HG02852 (cell line): ENCODE measurements at regions not wholly inside any gene's neighbourhood (a gene's known extent, or its start where the extent isn't known, plus 50 kb on each side); places are given as distances from the start of the nearest gene placed in this dataset.

ENCODE experiments used
- ATAC-seq: cut with Tn5 transposase; IDR thresholded peaks from one replicate; pipeline ENCODE4 v1.9.1; 2021; ENCODE audit warnings: mild to moderate bottlenecking, moderate library complexity; ENCODE audit not compliant: unreplicated experiment

- ATAC-seq = no peak
These were observed 535.5 kb downstream of the LRRIQ3 start for GRCh38 chr1:73662526-73662925.

DNA sequence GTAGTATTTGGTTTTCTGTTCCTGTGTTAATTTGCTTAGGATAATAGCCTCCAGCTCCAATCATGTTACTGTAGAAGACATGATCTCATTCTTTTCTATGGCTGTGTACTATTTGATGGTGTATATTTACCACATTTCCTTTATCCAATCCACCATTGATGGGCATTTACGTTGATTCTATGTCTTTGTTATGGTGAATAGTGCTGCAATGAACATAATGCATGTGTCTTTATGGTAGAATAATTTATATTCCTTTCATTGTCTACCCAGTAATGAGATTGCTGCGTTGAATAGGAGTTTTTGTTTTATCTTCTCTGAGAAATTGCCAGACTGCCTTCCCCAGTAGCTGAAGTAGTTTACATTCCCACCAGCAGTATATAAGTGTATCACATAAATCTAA is 538.8 kb downstream of the LRRIQ3 start:
- no peak for ATAC-seq

- ATAC-seq = no peak
These were observed 543.3 kb downstream of the LRRIQ3 start for GRCh38 chr1:73654714-73655113.

DNA sequence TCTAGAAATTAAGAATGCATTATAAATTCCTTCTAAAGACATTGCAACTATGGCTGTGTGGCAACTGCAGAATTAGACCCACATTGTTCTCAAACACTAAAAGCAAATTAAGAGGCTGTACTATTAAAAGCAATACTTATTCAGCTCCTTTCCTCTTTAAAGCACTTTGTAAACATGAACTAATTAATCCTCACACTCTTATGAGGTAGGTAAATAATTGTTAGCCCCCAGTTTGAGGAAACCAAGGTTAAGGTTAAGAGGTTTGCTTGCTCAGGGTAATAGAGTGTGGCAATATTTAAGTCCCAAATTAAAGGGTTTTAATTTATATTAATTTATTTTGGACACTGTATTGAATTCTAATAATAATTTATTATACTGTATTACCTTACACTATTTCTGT is 553.8 kb downstream of the LRRIQ3 start:
- ATAC-seq = no peak

DNA sequence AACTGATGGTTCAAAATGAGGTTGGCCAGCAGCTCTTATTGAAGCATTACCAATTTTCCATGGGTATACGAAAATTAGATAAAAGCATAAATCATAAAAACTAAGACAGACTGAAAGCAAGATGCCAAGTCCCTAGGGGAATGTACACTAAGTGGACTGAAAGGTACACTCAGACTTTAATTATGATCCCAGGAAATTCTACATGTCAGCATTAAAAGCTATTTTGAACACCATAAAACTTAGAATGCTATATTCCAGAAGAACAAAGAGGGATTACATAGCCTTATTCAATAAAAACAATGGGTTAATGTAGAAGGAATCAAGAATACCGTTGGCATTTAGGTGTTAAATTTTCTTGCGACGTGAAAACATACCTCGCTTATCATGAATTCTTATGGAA is 558.5 kb downstream of the LRRIQ3 start:
- no peak for ATAC-seq

DNA sequence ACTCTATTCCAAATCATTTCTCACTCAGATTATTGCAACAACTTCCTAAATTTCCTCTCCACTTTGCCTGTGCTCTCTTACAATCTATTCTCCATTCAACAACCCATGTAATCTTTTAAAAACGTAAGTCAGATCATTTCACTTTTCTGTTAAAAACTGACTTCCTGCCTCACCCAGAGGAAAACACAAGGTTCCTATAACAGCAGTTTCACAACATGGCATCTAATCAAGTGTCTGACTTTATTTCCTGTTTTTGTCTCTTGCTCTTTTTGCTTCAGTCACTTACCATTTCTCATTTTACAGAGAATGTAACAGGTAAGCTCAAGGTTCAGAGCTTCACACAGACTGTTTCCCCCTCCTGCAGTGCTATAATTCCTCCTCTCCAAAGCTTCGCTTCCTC is 560.7 kb downstream of the LRRIQ3 start:
- ATAC-seq = no peak

- no peak for ATAC-seq
These were observed 563.0 kb downstream of the LRRIQ3 start for GRCh38 chr1:73635021-73635420.

- ATAC-seq = no peak
These were observed 570.3 kb downstream of the LRRIQ3 start for GRCh38 chr1:73627723-73628122.

DNA sequence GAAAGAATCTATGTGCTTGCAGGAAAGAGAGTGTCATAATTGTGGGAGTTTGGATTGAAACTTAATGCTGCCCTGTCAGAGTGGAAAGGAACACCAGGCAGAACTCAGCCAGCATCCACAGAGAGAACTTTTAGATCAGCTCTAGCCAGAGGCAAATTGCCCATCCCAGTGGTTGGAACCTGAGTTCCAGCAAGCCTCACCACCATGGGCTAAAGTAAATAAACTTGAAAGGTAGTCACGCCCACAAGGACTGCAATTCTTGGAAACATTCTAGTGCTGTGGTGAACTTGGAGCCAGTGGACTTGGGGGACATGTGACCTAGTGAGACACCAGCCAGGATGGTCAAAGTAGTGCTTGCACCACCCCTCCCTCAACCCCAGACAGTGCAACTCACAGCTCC is 571.6 kb downstream of the LRRIQ3 start:
- no peak for ATAC-seq

DNA sequence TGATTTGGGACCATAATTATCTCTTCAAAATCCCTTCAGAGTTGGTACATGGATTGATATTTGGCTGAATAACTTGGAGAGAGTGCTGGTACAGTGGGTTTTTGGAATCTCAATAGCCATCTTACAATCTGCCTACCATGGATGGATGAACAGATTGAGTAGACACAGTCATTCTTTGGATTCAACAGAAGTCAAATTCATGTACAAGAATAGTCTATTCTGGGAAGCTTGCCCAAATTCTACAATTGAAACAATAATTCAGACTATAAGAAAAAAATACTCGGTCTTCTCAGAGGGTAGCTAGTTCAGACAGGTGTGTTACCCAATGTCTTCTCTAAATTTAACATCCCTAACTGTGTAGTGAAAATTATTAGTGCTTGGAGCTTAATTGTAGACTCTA is 574.0 kb downstream of the LRRIQ3 start:
- ATAC-seq = no peak

GRCh38 chr1:73617145-73617544 is 580.8 kb downstream of the LRRIQ3 start:
- no peak for ATAC-seq

DNA sequence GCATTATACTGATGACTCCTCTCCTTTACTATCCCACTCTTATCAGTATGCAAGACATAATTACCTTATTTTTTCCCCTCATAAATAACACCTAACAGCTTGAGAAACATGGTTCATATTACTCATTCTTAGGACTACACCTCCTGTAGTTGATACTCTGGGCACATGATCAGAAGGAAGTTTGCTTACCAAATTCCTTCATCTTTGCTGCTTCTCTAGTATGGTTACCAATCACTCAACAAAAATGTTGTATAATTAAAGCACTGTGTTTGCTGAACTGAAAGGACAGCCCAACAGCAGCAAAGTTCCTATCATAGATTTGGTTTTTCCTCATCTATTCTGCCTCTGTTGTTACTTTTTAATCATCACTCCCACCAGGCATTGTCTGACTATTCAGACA is 586.3 kb downstream of the LRRIQ3 start:
- no peak for ATAC-seq

DNA sequence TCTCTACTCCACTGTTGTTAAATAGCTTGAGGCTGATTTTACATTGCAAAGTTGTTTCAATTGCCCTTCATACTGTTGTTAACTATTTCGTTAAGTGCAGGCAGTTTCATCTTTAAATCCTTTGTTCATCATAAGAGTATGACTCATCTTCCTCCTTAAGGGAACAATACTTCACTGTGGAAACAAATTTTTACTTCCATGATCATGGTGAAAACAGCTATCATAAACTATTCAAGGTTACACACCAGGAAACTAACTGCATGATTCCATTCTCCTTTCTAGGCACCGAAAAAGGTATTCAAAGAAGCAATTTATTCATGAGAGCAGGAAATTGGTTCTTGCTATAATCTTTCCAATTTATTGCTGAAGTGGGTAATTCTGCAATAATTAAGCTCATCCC is 593.2 kb downstream of the LRRIQ3 start:
- no peak for ATAC-seq

DNA sequence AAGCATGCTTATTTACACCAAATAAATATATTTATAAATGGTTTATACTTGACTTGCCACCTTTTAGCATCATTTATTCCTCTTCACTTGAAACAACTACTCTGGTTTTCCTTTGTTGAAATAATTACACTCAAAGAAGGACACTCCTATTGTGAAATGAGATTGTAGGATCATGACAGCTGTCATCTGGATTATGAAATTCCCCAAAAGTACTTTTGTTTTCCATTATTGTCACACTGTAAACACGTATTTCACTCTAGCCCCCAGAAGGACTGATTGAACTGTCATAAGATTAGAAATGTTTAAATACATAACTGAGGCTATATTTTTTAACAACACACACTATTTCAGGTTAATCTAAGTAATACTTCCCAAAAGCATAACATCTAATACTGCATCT is 593.8 kb downstream of the LRRIQ3 start:
- no peak for ATAC-seq

DNA sequence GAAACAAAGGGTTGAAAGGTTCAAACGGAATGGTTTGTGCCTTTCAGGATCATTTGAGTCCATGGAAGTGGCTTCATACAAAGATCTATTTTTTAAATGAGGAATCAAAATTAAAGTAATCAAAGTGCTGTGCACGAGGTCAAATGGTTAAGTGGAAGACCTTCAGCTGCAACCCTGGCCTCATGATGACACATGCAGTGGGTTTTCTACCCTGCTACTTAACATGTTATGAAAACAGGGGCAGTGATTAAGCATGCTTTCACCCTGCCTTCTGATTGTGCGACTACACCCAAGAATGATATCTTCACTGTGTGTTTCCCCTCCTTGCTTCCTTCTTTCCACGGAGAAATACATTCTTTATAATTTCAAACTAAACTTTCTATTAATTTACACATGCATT is 604.2 kb downstream of the LRRIQ3 start:
- no peak for ATAC-seq

DNA sequence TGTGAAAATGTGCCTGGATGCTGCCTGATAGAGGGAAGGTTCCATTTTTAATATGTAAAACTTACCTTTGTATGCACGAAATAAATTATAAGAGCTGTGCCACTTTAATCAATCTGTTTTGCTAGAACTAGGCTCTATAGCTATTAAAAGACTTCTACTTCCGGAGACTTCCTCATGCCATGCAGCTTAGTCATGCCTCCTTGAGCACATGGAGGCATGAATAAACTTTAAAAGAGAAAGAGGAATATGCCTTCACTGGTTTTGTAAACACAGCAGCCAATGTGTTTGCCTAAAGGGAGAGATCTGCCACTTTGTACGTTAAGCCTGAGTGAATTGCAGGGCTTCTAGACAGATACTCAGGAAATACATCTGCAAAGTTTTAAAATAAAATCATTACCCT is 604.6 kb downstream of the LRRIQ3 start:
- ATAC-seq = no peak

DNA sequence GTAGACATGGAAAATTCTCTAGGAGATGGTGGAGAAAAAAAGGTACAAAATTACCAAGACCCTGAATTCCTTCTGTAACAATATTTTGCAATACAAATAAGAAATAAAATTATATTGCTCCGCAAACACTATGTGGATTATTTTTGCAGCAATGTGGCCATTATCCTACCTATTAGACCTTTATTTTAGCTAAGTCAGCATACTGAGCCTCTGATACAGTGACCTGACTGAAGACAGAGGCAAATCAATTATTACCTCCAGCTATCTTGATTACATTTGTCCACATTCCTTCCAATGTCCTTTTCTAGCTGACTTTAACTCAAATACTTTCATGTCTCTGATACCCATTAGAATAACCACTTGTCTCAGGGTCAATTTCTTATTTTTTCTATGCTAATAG is 610.9 kb downstream of the LRRIQ3 start:
- ATAC-seq = no peak

DNA sequence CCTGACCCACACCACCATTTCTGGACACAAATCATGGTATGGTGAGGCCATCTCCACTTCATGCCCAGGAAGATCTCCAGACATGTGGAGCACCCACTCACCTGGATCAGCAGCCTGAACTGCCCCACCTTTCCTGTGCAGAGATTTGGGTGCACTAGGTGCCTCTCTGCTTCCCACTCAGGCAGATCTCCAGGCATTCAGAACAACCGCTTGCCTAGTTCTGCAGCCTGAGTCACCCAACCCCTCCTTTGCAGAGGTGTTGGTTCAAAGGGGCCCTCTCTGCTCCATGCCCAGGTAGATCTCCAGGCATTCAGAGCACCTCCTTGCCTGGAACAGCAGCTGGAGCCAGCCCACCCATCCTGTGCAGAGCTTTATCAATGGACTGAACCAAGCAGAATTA is 620.8 kb downstream of the LRRIQ3 start:
- no peak for ATAC-seq

- ATAC-seq = no peak
These were observed 621.9 kb downstream of the LRRIQ3 start for GRCh38 chr1:73576083-73576482.

GRCh38 chr1:73564294-73564693 is 633.7 kb downstream of the LRRIQ3 start:
- no peak for ATAC-seq

- no peak for ATAC-seq
These were observed 641.7 kb downstream of the LRRIQ3 start for GRCh38 chr1:73556270-73556669.

DNA sequence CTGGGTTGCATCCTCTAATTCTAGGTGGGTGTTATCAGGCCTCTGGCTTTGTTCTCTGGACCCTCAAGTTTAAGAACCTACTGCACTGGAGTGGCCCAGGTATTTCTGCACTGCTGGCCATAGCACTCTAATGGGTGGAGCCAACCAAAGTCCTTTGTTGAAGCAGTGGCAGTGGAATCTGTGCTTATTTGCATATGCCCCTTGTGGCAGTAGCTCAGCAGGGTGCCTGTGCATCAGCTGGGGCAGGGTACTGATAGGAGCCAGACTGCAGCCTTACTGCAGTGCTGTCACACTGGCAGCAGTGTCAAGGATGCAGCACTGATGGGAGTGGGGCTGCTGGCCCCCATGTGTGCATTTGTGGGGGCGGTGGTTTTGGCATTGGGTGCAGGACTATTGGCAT is 660.6 kb downstream of the LRRIQ3 start:
- no peak for ATAC-seq

GRCh38 chr1:73517603-73518191 is 680.3 kb downstream of the LRRIQ3 start:
- ATAC-seq = no peak

DNA sequence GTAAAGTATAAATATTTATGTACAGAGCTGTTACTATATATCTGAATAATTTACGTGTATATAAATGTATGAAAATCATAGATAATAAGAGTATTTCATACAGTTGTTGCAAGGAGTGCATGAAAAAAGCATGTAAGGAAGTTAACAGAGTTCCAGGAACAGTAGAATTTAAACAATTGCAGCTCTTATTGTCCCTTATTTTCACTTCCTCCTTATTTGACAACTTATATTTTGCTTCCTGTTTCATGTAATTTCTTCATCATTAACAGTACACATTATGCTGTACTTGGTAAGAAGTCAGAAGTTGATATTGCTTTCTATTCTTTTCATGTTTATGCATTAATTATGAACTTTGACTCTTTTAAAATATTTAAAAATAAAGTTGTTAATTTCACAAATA is 681.5 kb downstream of the LRRIQ3 start:
- no peak for ATAC-seq
